GM12891 (cell line): ENCODE measurements at regions not wholly inside any gene's neighbourhood (a gene's known extent, or its start where the extent isn't known, plus 50 kb on each side); places are given as distances from the start of the nearest gene placed in this dataset.
"Not testable (repeated sequence)": the region's sequence is repeated elsewhere in the genome, so short reads cannot be mapped to it uniquely, and the experiment has no call there.

Experiments
- POLR2A ChIP-seq: IDR thresholded peaks from 2 replicates; pipeline ENCODE4 v1.6.1; 2011; ENCODE audit warnings: low read depth, low read length, control low read depth
- POLR2AphosphoS5 ChIP-seq: IDR thresholded peaks from 2 replicates; pipeline ENCODE4 v1.6.1; 2011; ENCODE audit warnings: low read depth, low read length, control low read depth
- POU2F2 ChIP-seq: IDR thresholded peaks from 2 replicates; pipeline ENCODE4 v1.6.1; 2011; ENCODE audit warnings: low read depth, mild to moderate bottlenecking, control low read depth, low read length, moderate library complexity

GRCh38 chr2:238531017-238531645 is 104.4 kb downstream of the ASB1 start:
- TF ChIP-seq POLR2AphosphoS5, POLR2A, POU2F2: not testable (repeated sequence)
